ENCODE measurements at regions not wholly inside any gene's neighbourhood (a gene's known extent, or its start where the extent isn't known, plus 50 kb on each side); places are given as distances from the start of the nearest gene placed in this dataset.

GRCh38 chr5:30325795-30326194 is 867.7 kb upstream of the CDH6 start:
- intact Hi-C loops (cut with micrococcal nuclease), result no loop called here
- WGBS (ENCODE audit: insufficient coverage), result 100% methylated on average over 1 of the region's 1 CpG

GRCh38 chr5:30324083-30324482 is 869.4 kb upstream of the CDH6 start:
- H3K4me3 ChIP-seq (ENCODE audit: low read length), result no peak overlapping the region
- H3K27me3 ChIP-seq (ENCODE audit: control insufficient read depth, insufficient read depth, low read length), result no peaks in the 10 kb centered on the region
- DNase-seq (no peak), ATAC-seq (no peak)
- no peaks in the 10 kb centered on the region for H3K36me3 ChIP-seq (ENCODE audit: control insufficient read depth, insufficient read depth, low read length)
- peaks cover 5 to 10% of the 10 kb centered on the region in 2 donors for H3K9me3 Mint-ChIP-seq
- H3K4me1 Mint-ChIP-seq, result no peaks in the 10 kb centered on the region
- H3K36me3 Mint-ChIP-seq, result peaks cover 6% of the 10 kb centered on the region
- no peak overlapping the region for H3K27ac Mint-ChIP-seq
- no peaks in the 10 kb centered on the region for H3K27me3 Mint-ChIP-seq (ENCODE audit: low read depth in 2 of 2)
- no peaks in the 10 kb centered on the region for H3K4me1 ChIP-seq (ENCODE audit: control insufficient read depth, insufficient read depth, low read length)
- 92% methylated on average over 3 of the region's 4 CpGs for WGBS (ENCODE audit: insufficient coverage)
- H3K9me3 ChIP-seq (ENCODE audit: control insufficient read depth, insufficient read depth, low read length), result no peaks in the 10 kb centered on the region
- intact Hi-C loops (cut with micrococcal nuclease), result no loop called here
- H3K4me3 Mint-ChIP-seq, result no peak overlapping the region
- TF ChIP-seq CTCF (IDR thresholded peaks at IDR 0.05), result no peak
- no peak overlapping the region for H3K27ac ChIP-seq (ENCODE audit: low read length)

More at GRCh38 chr5:30325795-30326194, 867.7 kb upstream of the CDH6 start:
- Histone ChIP-seq H3K27ac (ENCODE audit: low read length) (no peak overlapping the region), H3K4me3 (ENCODE audit: low read length) (no peak overlapping the region), H3K27me3 (ENCODE audit: control insufficient read depth, insufficient read depth, low read length) (no peaks in the 10 kb centered on the region), H3K9me3 (ENCODE audit: control insufficient read depth, insufficient read depth, low read length) (no peaks in the 10 kb centered on the region), H3K36me3 (ENCODE audit: control insufficient read depth, insufficient read depth, low read length) (no peaks in the 10 kb centered on the region), H3K4me1 (ENCODE audit: control insufficient read depth, insufficient read depth, low read length) (no peaks in the 10 kb centered on the region)
- Mint-ChIP-seq H3K27ac (no peak overlapping the region), H3K36me3 (peaks cover 6% of the 10 kb centered on the region), H3K27me3 (ENCODE audit: low read depth in 2 of 2) (no peaks in the 10 kb centered on the region), H3K9me3 (peaks cover 7 to 13% of the 10 kb centered on the region in 2 donors), H3K4me3 (no peak overlapping the region), H3K4me1 (no peaks in the 10 kb centered on the region)
- ATAC-seq, result no peak
- TF ChIP-seq CTCF (IDR thresholded peaks at IDR 0.05), result no peak
- DNase-seq, result no peak

GRCh38 chr5:30287890-30288289 is 905.6 kb upstream of the CDH6 start:
- H3K4me3 ChIP-seq (ENCODE audit: low read length), result no peak overlapping the region

More at GRCh38 chr5:30287890-30288289, 905.6 kb upstream of the CDH6 start:
- Mint-ChIP-seq H3K36me3 (peaks cover 22% of the 10 kb centered on the region), H3K4me1 (no peaks in the 10 kb centered on the region), H3K9me3 (peaks cover 11 to 13% of the 10 kb centered on the region in 2 donors), H3K27me3 (ENCODE audit: low read depth in 2 of 2) (no peaks in the 10 kb centered on the region), H3K27ac (no peak overlapping the region), H3K4me3 (no peak overlapping the region)
- Histone ChIP-seq H3K4me1 (ENCODE audit: control insufficient read depth, insufficient read depth, low read length) (no peaks in the 10 kb centered on the region), H3K27ac (ENCODE audit: low read length) (no peak overlapping the region), H3K27me3 (ENCODE audit: control insufficient read depth, insufficient read depth, low read length) (no peaks in the 10 kb centered on the region), H3K36me3 (ENCODE audit: control insufficient read depth, insufficient read depth, low read length) (no peaks in the 10 kb centered on the region), H3K9me3 (ENCODE audit: control insufficient read depth, insufficient read depth, low read length) (peaks cover 16% of the 10 kb centered on the region)
- intact Hi-C loops (cut with micrococcal nuclease), result no loop called here
- no peak for DNase-seq
- WGBS (ENCODE audit: insufficient coverage), result no CpG with 5 or more reads among the region's 1 CpG
- TF ChIP-seq CTCF (IDR thresholded peaks at IDR 0.05), result no peak
- no peak for ATAC-seq
